ENCODE measurements at regions not wholly inside any gene's neighbourhood (a gene's known extent, or its start where the extent isn't known, plus 50 kb on each side); places are given as distances from the start of the nearest gene placed in this dataset.
"Not testable (repeated sequence)": the region's sequence is repeated elsewhere in the genome, so short reads cannot be mapped to it uniquely, and the experiment has no call there.

DNA sequence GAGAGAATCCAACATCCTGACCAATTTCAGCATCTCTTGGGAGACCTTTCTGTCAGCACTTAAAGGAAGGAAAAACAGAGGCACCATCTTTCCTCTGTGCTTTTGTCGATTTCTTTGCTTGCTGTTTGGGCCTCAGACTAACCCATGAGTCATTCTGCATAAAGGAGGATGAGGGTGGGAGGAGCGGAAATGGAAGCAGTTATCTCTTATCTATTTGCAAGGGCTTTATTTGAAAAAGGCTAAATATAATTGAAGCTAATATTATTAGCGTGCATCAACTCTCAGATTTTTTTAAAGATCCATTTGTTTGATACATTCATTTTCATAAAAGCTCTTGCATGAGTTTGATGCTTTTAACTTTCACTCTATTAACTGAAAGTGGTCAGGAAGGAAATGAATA lies 72.9 kb downstream of the ZNF622 start:
- DNase-seq: peak in 5 of 42 donors; percentile 2 to 39 (median 16)
- intact Hi-C loops (cut with DNase I): no loop called here

DNA sequence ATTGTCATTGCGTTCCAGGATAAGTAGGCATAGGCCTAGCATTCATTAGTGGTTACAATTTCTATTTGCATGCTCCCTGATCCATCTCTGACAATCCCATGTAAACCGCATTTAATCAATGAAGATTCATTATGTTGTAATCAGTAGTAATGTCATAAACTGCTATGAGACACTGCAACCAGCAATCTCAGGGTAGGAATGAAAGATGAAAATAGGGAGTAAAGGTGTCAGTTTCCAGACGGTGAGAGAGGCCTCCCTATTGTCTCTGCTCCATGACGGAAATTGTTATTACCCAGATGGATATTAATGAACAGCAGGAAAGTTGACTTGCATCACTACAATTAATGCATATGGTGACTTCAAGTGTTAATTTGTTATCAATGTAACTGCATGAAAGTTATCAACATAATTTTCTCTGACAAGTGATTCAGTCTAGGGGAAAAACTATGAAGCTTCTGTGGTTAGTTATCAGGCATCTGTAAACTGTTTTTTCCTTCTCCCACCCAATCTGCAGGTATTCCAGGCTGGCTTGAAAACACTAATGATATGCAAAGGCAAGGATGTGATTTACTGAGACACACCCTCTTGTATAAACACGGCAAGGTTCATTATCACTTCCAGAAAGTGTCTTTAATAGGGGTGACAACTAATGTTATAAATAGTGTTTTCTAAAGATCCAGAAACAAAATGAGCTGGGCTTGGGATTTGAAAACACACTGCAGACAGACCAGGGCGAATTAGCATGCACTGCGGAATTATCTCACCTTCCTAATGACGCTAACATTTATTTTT lies 73.5 kb downstream of the ZNF622 start:
- no peak for DNase-seq
- intact Hi-C loops (cut with DNase I): no loop called here

DNA sequence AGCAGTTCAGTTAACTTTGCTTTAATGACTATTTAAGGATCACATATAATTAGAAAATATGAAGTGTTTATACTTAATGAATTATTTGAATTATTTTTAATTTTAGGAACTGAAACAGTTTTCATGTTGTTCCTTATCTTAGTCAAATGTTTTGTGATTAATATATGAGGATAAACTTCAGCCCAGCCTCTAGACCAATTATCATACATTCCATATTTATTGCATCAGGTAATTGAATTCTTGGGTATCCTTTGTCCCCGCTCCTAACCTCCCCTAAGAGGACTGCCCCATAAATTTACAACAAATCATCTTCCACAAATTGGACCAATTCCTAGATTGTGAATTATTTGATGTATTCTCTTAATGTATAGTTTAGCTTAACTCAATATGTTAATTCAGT lies 74.8 kb downstream of the ZNF622 start:
- DNase-seq: no peak
- intact Hi-C loops (cut with DNase I): no loop called here

DNA sequence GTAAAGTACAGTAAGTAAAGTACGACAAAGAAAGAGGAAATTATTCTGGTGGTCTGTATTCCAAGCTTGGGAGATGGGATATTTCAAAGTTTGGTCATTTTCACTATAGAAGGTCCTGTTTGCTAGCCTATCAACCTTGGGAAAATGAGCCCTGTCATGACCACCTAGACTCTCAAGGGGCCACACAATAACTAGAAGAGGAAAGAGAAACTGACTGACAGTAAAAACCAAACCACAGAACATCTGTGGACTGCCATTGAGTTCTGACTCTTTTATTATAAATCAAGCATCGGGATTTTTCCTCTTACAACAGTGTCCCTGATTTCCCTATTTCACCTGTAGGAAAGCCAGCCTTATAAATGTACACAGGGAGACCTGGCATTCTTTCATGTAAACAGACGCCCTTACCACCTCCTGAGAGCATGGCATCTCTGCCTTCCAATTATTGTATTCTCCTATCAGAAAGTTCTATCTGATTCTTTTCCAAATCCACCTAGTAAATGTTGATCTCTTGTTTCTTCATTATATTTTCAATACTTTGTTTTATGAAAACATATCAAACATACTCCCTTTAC lies 80.0 kb downstream of the ZNF622 start:
- intact Hi-C loops (cut with DNase I): no loop called here
- no peak for DNase-seq

DNA sequence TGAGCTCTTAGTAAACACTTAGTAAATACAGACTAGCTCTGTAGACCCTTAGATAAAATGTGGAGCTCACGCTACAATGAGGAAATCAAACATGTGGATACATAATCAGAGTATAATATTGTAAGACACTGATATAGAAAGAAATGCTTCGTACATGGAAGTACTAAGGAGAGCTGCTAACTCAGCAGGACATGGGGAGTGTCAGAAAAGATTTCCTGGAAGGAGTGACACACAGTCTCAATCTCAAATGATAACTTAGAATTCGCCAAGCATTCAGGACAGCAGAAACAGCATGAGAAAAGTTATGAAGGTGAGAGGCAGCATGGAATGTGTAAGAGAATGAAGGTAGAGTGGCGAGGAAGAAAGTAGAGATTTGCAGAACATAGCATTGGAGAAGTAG lies 80.8 kb downstream of the ZNF622 start:
- intact Hi-C loops (cut with DNase I): no loop called here
- no peak for DNase-seq

DNA sequence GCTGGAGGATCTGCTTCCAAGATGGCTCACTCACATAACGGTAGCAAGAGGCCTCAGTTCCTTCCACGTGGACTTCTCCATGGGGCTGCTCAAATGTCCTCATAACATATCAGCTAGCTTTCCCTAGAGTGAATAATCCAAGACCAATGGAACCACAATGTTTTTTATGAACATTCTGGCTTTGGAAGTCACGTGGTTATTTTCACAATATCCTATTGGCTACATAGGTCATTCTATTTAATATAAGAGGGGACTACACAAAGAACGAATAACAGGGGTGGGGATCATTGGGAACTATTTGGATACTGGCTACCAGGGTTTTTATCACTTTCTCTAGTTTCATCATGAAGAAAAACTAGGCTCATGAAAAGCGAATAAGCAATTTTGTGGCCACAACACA lies 81.4 kb downstream of the ZNF622 start:
- intact Hi-C loops (cut with DNase I): no loop called here
- DNase-seq: no peak

DNA sequence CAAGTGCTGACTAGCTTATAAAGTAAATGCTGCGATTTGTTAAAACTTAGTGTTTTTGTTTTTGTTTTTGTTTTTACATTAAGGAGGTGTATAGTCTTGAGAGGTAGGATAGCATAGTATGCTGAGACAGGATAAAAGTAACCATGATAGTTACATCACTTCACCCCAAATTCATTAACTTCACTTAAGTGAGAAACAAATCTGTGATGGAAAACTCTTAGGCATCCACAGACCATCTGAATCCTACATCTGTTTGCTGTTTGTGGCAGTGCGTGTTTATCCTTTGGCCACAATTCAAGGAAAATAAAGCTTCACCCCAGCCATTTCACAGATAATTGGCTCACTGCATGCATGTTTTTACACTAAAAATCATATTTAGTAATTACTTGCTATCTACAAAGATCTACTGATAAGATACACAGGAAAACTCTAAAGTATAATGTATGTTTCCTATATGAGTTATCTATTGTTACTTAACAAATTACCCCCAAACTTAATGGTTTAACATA lies 82.0 kb downstream of the ZNF622 start:
- no peak for DNase-seq
- intact Hi-C loops (cut with DNase I): no loop called here

DNA sequence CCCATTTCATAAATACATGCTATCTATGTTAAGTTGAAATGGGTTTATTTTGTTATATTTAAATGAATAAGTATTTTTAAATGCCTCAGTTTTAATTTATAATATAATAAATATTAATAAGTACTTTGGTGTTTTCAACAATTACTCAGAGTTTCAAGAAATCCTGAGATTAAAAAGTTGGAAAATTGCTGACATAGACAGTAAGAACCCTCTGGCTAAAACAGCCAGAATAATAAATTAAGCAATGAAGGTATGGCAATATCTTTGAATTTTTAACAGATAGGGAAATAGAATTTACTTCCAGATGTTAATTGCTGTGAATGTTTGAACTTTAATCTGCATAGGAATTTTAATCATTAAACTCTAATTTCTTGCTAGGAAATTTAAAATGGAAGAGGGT lies 83.6 kb downstream of the ZNF622 start:
- DNase-seq: no peak
- intact Hi-C loops (cut with DNase I): no loop called here

DNA sequence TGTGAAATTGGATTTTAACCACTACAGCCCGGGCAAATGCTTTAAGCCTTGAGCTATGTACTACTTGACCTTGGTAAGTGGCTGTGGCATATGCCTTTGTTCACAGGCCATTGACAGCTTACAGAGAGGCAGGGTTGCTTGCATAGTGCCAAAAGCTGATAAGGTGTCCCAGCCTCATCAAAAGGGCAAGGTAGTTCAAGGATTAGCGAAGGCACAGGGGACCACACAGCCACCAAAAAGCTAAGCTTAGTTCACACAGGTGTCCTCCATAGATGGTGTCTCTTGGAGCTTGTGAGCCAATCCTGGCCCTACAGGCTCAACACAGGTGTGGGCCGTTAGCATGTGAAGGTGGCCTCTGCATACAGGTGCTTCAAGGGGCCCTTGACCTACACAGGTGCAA lies 86.8 kb downstream of the ZNF622 start:
- no peak for DNase-seq
- intact Hi-C loops (cut with DNase I): no loop called here

DNA sequence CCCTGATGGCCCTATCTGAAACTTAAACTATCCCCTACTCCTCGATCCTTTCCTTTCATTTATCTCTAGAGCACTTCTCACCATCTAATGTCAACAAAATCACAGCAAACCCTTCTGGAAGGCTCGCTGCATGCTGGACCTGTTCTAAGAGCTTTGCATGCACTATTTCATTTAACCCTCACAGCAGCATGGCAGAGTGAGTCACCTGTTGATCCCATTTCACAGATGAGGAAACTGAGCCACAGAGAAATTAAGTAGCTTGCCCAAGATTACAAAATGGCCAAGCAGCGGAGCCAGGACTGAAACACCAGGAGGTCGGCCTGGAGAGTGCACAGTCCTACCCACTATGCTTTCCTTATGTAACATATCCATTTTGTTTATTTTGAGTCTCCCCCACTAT lies 93.1 kb downstream of the ZNF622 start:
- DNase-seq: no peak
- intact Hi-C loops (cut with DNase I): no loop called here

DNA sequence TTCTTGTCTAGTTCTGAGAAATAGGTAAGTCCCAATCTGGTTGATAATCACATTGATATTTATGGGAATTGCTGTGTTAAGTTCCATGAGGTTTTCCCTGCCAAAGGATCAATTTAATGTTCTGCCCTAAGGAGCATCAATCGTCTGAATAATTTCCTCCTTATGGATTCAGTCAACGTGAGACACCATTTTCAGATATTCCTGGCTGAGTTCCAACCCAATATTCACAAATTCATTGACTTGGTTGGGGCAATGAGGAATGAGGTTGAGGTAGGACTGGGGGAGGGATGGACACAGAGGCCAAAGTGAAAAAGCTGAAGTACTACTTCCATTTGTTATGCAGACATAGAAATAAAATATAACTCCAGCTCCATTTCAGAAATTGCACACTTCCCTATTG lies 99.1 kb downstream of the ZNF622 start:
- no peak for DNase-seq
- intact Hi-C loops (cut with DNase I): no loop called here

DNA sequence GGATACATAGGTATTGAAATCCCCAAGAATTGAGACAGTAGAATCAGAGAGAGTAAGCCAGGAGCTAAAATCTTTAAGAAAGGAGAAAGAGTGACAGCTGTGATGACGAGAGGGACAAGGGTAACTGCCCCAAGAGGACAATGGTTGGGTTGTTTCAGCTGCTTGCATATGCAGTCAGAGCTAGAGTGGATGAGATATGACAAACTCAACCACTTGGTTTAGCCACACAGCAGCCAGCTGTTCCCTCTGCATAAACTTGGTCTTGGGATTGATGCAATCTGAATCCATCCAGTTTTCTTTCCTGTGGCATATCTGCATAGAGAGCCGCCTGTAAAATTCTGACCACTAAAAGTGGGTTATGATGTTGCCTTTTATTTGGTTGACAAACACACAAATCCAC lies 100.7 kb downstream of the ZNF622 start:
- intact Hi-C loops (cut with DNase I): no loop called here
- no peak for DNase-seq

DNA sequence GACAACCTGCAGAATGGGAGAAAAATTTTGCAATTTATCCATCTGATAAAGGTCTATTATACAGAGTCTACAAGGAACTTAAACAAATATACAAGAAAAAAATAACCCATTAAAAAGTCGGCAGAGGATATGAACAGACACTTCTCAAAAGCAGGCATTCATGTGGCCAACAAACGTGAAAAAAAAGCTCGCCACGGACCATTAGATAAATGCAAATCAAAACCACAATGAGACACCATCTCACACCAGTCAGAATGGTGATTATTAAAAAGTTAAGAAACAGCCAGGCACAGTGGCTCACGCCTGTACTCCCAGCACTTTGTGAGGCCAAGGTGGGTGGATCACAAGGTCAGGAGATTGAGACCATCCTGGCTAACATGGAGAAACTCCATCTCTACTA lies 112.2 kb downstream of the ZNF622 start:
- intact Hi-C loops (cut with DNase I): loop anchor here (10.0 kb wide), 1 partner anchor 1371 kb away; no protein-coding TSS in a partner anchor
- DNase-seq: not testable (repeated sequence)

DNA sequence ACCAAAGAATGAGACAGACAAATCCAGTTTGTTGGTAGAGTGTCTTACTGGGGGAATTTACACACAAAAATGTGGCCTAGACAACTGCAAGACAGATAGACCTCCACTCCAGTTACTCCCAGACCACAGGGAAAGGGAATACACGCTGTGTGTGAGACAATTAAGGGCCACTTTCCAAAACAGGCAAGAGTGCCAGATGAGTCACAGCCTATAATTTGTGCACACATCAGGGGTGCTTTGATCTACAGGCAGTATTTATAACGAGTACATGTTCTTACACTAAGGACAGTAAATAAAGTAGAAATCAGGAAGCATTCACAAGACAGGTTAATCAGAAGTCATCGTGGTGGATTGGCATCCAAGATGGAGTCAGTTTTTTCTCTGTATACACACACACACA lies 114.8 kb downstream of the ZNF622 start:
- intact Hi-C loops (cut with DNase I): loop anchor here (10.0 kb wide), 1 partner anchor 1374 kb away; no protein-coding TSS in a partner anchor
- DNase-seq: no peak

DNA sequence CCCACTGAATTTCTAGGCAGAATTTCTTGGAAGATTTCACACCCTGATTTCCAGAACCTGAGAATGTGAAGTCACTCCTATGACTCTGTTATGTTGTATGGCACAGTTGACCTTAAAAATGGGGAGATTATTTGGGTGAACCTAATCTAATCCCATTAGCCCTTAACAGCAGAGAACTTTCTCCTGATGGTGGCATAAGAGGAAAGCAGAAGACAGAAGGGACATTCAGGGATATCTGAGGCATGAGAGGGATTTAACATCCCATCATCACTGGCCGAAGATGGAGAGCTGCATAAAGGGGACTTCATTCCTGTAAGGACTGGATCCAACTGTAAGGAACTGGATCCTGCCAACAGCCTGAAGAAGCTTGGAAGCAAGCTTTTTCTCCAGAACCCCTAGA lies 119.2 kb downstream of the ZNF622 start:
- intact Hi-C loops (cut with DNase I): no loop called here
- DNase-seq: no peak

DNA sequence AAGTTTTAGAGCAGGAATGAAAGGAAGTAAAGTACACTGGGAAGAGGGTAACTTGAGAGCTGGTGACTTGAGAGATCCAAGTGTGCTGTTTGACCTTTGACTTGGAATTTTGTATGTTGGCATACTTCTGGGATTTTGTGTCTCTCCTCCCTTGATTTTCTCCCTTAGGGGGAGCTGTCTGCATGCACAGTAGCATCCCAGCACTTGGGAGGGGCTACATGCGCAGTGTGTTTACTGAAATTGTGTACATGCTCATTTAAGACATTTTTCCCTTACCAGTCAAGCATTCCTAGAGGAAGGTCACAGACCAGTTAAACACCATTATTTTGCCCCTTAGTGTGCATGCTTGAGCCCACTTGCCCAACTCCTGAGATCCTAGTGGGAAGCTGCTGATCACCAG lies 120.1 kb downstream of the ZNF622 start:
- DNase-seq: no peak
- intact Hi-C loops (cut with DNase I): no loop called here

DNA sequence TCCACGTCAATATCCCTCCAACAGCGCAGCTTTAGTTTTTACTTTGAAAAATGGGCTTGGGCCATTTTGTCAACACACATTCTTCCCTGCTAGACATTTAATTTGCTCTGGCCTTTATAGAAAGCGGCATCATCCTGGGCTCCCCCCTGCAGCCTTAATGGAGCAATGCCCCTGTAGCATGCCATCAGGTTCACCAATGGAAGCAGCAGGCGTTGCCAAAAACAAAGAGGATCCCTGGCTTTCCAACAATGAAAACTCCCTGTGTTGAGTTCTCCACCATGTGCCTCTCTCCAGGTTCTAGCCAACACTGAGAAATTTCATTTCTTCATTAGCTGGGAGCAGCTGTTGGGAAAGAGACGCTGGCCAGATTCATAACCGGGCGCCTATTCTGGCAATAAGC lies 139.5 kb downstream of the ZNF622 start:
- intact Hi-C loops (cut with DNase I): no loop called here
- no peak for DNase-seq

DNA sequence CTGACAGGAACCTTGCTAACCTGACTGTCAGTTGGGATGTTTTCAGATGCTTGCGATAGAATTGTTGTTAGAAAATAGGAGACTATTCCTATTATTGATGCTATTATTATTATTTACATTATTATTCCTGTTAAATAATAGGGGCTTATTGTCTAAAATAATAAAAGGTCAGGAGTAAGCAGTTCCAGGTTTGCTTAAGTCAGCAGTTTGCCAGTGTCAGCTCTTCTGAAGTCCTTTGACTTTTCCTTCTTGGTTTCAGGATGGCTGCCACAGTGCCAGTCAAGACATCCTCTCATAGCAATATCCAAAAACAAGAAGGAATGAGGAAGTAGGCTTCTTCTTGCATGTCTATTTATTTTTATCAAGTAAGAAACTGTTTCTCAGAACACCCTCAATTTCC lies 141.7 kb upstream of the MARCHF11 start:
- intact Hi-C loops (cut with DNase I): no loop called here
- no peak for DNase-seq

DNA sequence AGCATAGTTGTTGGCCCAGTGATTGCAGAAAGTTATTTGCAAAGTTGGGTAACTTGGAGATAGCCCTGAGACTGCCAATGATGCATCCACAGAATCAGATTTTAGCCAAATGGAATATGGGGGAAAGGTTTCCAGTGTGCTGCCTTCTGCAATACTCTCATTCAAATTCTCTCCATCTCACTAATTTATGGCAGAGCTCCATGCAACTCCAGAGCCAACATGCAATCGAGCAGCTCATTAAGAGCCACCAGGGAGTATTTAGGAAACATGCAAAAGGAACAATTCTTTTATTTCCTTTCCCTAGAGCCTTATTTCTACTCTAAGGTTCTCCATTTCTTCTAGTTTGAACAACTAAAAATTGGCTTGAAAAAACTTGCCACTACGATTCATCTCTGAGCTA lies 135.9 kb upstream of the MARCHF11 start:
- intact Hi-C loops (cut with DNase I): no loop called here
- DNase-seq: peak in 5 of 42 donors; percentile 1 to 13 (median 5)

DNA sequence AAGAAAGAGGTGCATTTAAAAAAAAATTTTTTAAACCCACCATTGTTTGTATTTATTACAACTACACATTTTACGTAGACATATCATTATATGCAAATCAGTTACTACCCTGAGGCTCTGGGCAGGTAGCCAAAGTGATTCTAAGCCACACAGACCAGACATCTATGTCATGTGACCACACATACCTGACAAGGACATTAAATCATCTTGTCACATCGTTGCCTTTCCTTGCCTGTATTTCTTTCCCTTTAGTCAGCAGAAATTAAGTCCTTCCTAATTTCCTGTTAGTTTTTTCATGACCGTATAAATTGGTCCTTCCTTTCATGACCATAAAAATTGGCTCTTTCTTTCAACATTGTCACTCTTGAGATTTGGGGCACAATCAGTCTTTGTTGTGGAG lies 134.2 kb upstream of the MARCHF11 start:
- intact Hi-C loops (cut with DNase I): no loop called here
- no peak for DNase-seq

DNA sequence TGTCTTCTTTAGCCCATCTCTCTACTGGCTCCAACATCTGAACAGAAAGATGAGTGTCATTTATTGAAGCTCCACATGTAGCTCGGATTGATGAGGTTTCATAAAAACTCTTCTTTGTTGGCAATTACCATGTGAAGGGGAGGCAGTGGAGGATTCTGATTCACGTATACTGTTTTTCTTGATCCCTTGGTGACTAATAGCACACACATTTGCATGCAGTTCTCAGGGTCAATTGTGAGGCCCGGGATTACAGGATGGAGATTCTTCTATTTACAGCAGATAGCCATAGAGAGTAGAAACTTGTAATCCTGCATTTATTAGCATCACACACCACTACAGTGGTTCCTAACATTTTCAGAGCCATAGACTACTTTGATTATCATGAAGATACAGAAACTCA lies 133.2 kb upstream of the MARCHF11 start:
- DNase-seq: no peak

More for the DNA sequence above, 133.2 kb upstream of the MARCHF11 start:
- intact Hi-C loops (cut with DNase I): no loop called here
